NCI-H1105 (cell line): ENCODE measurements at regions not wholly inside any gene's neighbourhood (a gene's known extent, or its start where the extent isn't known, plus 50 kb on each side); places are given as distances from the start of the nearest gene placed in this dataset.
"Not testable (repeated sequence)": the region's sequence is repeated elsewhere in the genome, so short reads cannot be mapped to it uniquely, and the experiment has no call there.

ENCODE experiments used
- DNase-seq: peaks from one replicate; lab custom pipeline; 2025; lab: John Stamatoyannopoulos, UW

- DNase-seq, result no peak
Observed at GRCh38 chr20:53666144-53666543, 72.5 kb upstream of the ZNF217 start.

GRCh38 chr20:53664121-53664520, 70.5 kb upstream of the ZNF217 start:
- peak; percentile 66 for DNase-seq

- not testable (repeated sequence) for DNase-seq
Observed at GRCh38 chr20:53663521-53663920, 69.9 kb upstream of the ZNF217 start.

- no peak for DNase-seq
Observed at GRCh38 chr20:53662595-53662994, 69.0 kb upstream of the ZNF217 start.

- no peak for DNase-seq
Observed at GRCh38 chr20:53660947-53661381, 67.3 kb upstream of the ZNF217 start.

GRCh38 chr20:53660078-53660909, 66.7 kb upstream of the ZNF217 start:
- DNase-seq, result no peak

- DNase-seq, result no peak
Observed at GRCh38 chr20:53658973-53659372, 65.3 kb upstream of the ZNF217 start.

- no peak for DNase-seq
Observed at GRCh38 chr20:53658322-53658721, 64.7 kb upstream of the ZNF217 start.

- no peak for DNase-seq
Observed at GRCh38 chr20:53657732-53658131, 64.1 kb upstream of the ZNF217 start.

- DNase-seq, result no peak
Observed at GRCh38 chr20:53657279-53657678, 63.6 kb upstream of the ZNF217 start.

GRCh38 chr20:53656293-53657202, 62.9 kb upstream of the ZNF217 start:
- no peak for DNase-seq

GRCh38 chr20:53655625-53656292, 62.1 kb upstream of the ZNF217 start:
- DNase-seq, result no peak

- no peak for DNase-seq
Observed at GRCh38 chr20:53654932-53655624, 61.4 kb upstream of the ZNF217 start.

GRCh38 chr20:53654521-53654920, 60.9 kb upstream of the ZNF217 start:
- not testable (repeated sequence) for DNase-seq

GRCh38 chr20:53652859-53653517, 59.3 kb upstream of the ZNF217 start:
- no peak for DNase-seq

GRCh38 chr20:53652090-53652858, 58.6 kb upstream of the ZNF217 start:
- DNase-seq, result no peak

- not testable (repeated sequence) for DNase-seq
Observed at GRCh38 chr20:53649493-53649892, 55.9 kb upstream of the ZNF217 start.

- DNase-seq, result no peak
Observed at GRCh38 chr20:53647286-53647821, 53.7 kb upstream of the ZNF217 start.

- DNase-seq, result no peak
Observed at GRCh38 chr20:53646550-53646949, 52.9 kb upstream of the ZNF217 start.

GRCh38 chr20:53645582-53645897, 51.9 kb upstream of the ZNF217 start:
- no peak for DNase-seq
